ENCODE measurements at regions not wholly inside any gene's neighbourhood (a gene's known extent, or its start where the extent isn't known, plus 50 kb on each side); places are given as distances from the start of the nearest gene placed in this dataset.
"Not testable (repeated sequence)": the region's sequence is repeated elsewhere in the genome, so short reads cannot be mapped to it uniquely, and the experiment has no call there.

GRCh38 chr7:24171951-24172350 lies 112.0 kb upstream of the NPY start:
- DNase-seq; H3K27ac Mint-ChIP-seq; H3K9me3 Mint-ChIP-seq; H3K4me3 Mint-ChIP-seq; ATAC-seq; H3K4me1 Mint-ChIP-seq; H3K27me3 Mint-ChIP-seq; H3K36me3 Mint-ChIP-seq (ENCODE audit: low read depth): not testable (repeated sequence)

GRCh38 chr7:24172856-24173255 lies 111.1 kb upstream of the NPY start:
- no peaks in the 10 kb centered on the region for H3K36me3 Mint-ChIP-seq (ENCODE audit: low read depth)
- DNase-seq (no peak), ATAC-seq (no peak)
- H3K27ac Mint-ChIP-seq, result no peak overlapping the region
- H3K4me3 Mint-ChIP-seq, result no peak overlapping the region
- peaks cover 2% of the 10 kb centered on the region for H3K27me3 Mint-ChIP-seq
- H3K9me3 Mint-ChIP-seq, result no peaks in the 10 kb centered on the region
- no peaks in the 10 kb centered on the region for H3K4me1 Mint-ChIP-seq

GRCh38 chr7:24175603-24176002 lies 108.4 kb upstream of the NPY start:
- Mint-ChIP-seq H3K9me3 (no peaks in the 10 kb centered on the region), H3K27me3 (peaks cover 2% of the 10 kb centered on the region), H3K4me1 (no peaks in the 10 kb centered on the region), H3K27ac (no peak overlapping the region), H3K4me3 (no peak overlapping the region), H3K36me3 (ENCODE audit: low read depth) (no peaks in the 10 kb centered on the region)
- ATAC-seq (no peak), DNase-seq (no peak)

GRCh38 chr7:24178811-24179570 lies 105.0 kb upstream of the NPY start:
- Mint-ChIP-seq H3K4me3 (no peak overlapping the region), H3K27me3 (peaks cover 8% of the 10 kb centered on the region), H3K27ac (no peak overlapping the region), H3K36me3 (ENCODE audit: low read depth) (no peaks in the 10 kb centered on the region), H3K9me3 (no peaks in the 10 kb centered on the region), H3K4me1 (no peaks in the 10 kb centered on the region)
- DNase-seq (no peak), ATAC-seq (no peak)

- Mint-ChIP-seq H3K4me3 (no peak overlapping the region), H3K9me3 (peaks cover 7% of the 10 kb centered on the region), H3K27ac (no peak overlapping the region), H3K36me3 (ENCODE audit: low read depth) (peaks cover 2% of the 10 kb centered on the region), H3K27me3 (peaks cover 21% of the 10 kb centered on the region), H3K4me1 (no peaks in the 10 kb centered on the region)
- ATAC-seq (no peak), DNase-seq (no peak)
These were observed 92.6 kb upstream of the NPY start for GRCh38 chr7:24191362-24191761.

GRCh38 chr7:24192053-24192452 lies 91.9 kb upstream of the NPY start:
- no peak for DNase-seq
- Mint-ChIP-seq H3K27ac (no peak overlapping the region), H3K27me3 (peaks cover 19% of the 10 kb centered on the region), H3K4me3 (no peak overlapping the region), H3K9me3 (peaks cover 6% of the 10 kb centered on the region), H3K36me3 (ENCODE audit: low read depth) (peaks cover 2% of the 10 kb centered on the region), H3K4me1 (no peaks in the 10 kb centered on the region)
- no peak for ATAC-seq

- H3K4me3 Mint-ChIP-seq, result no peak overlapping the region
- H3K4me1 Mint-ChIP-seq, result no peaks in the 10 kb centered on the region
- peaks cover 16% of the 10 kb centered on the region for H3K27me3 Mint-ChIP-seq
- H3K36me3 Mint-ChIP-seq (ENCODE audit: low read depth), result no peaks in the 10 kb centered on the region
- no peak for DNase-seq
- ATAC-seq, result no peak
- H3K9me3 Mint-ChIP-seq, result no peaks in the 10 kb centered on the region
- H3K27ac Mint-ChIP-seq, result no peak overlapping the region
These were observed 91.3 kb upstream of the NPY start for GRCh38 chr7:24192691-24193090.

GRCh38 chr7:24197852-24198251 lies 86.1 kb upstream of the NPY start:
- Mint-ChIP-seq H3K27ac (no peak overlapping the region), H3K4me3 (no peak overlapping the region), H3K9me3 (no peaks in the 10 kb centered on the region), H3K36me3 (ENCODE audit: low read depth) (no peaks in the 10 kb centered on the region), H3K27me3 (peaks cover 3% of the 10 kb centered on the region), H3K4me1 (peaks cover 11% of the 10 kb centered on the region)
- ATAC-seq (no peak), DNase-seq (no peak)

GRCh38 chr7:24199978-24200377 lies 84.0 kb upstream of the NPY start:
- peak; percentile 59 for ATAC-seq
- no peak for DNase-seq
- H3K27me3 Mint-ChIP-seq, result peaks cover 3% of the 10 kb centered on the region
- H3K4me3 Mint-ChIP-seq, result no peak overlapping the region
- no peak overlapping the region for H3K27ac Mint-ChIP-seq
- H3K9me3 Mint-ChIP-seq, result no peaks in the 10 kb centered on the region
- no peaks in the 10 kb centered on the region for H3K36me3 Mint-ChIP-seq (ENCODE audit: low read depth)
- H3K4me1 Mint-ChIP-seq, result peaks cover 11% of the 10 kb centered on the region

GRCh38 chr7:24200407-24200966 lies 83.5 kb upstream of the NPY start:
- no peak overlapping the region for H3K4me3 Mint-ChIP-seq
- DNase-seq, result no peak
- ATAC-seq, result no peak
- H3K4me1 Mint-ChIP-seq, result peaks cover 11% of the 10 kb centered on the region
- no peaks in the 10 kb centered on the region for H3K9me3 Mint-ChIP-seq
- H3K36me3 Mint-ChIP-seq (ENCODE audit: low read depth), result no peaks in the 10 kb centered on the region
- H3K27me3 Mint-ChIP-seq, result peaks cover 3% of the 10 kb centered on the region
- H3K27ac Mint-ChIP-seq, result no peak overlapping the region

GRCh38 chr7:24201226-24201625 lies 82.8 kb upstream of the NPY start:
- no peak for ATAC-seq
- no peak for DNase-seq
- Mint-ChIP-seq H3K27ac (no peak overlapping the region), H3K9me3 (no peaks in the 10 kb centered on the region), H3K36me3 (ENCODE audit: low read depth) (no peaks in the 10 kb centered on the region), H3K4me3 (no peak overlapping the region), H3K4me1 (peaks cover 11% of the 10 kb centered on the region), H3K27me3 (peaks cover 3% of the 10 kb centered on the region)

GRCh38 chr7:24212073-24212472 lies 71.9 kb upstream of the NPY start:
- H3K36me3 Mint-ChIP-seq (ENCODE audit: low read depth), result no peaks in the 10 kb centered on the region
- H3K9me3 Mint-ChIP-seq, result no peaks in the 10 kb centered on the region
- H3K27me3 Mint-ChIP-seq, result peaks cover 6% of the 10 kb centered on the region
- no peaks in the 10 kb centered on the region for H3K4me1 Mint-ChIP-seq
- ATAC-seq, result no peak
- H3K4me3 Mint-ChIP-seq, result no peak overlapping the region
- DNase-seq, result no peak
- no peak overlapping the region for H3K27ac Mint-ChIP-seq

GRCh38 chr7:24213311-24213710 lies 70.7 kb upstream of the NPY start:
- H3K27ac Mint-ChIP-seq, result no peak overlapping the region
- no peaks in the 10 kb centered on the region for H3K4me1 Mint-ChIP-seq
- H3K9me3 Mint-ChIP-seq, result no peaks in the 10 kb centered on the region
- H3K4me3 Mint-ChIP-seq, result no peak overlapping the region
- DNase-seq (no peak), ATAC-seq (no peak)
- H3K36me3 Mint-ChIP-seq (ENCODE audit: low read depth), result no peaks in the 10 kb centered on the region
- H3K27me3 Mint-ChIP-seq, result peaks cover 8% of the 10 kb centered on the region

- no peaks in the 10 kb centered on the region for H3K36me3 Mint-ChIP-seq (ENCODE audit: low read depth)
- H3K4me1 Mint-ChIP-seq, result no peaks in the 10 kb centered on the region
- H3K27me3 Mint-ChIP-seq, result peaks cover 5% of the 10 kb centered on the region
- DNase-seq (no peak), ATAC-seq (no peak)
- no peaks in the 10 kb centered on the region for H3K9me3 Mint-ChIP-seq
- H3K27ac Mint-ChIP-seq, result no peak overlapping the region
- no peak overlapping the region for H3K4me3 Mint-ChIP-seq
These were observed 69.3 kb upstream of the NPY start for GRCh38 chr7:24214670-24215069.

GRCh38 chr7:24216576-24217125 lies 67.3 kb upstream of the NPY start:
- Mint-ChIP-seq H3K9me3 (no peaks in the 10 kb centered on the region), H3K27ac (no peak overlapping the region), H3K4me1 (no peaks in the 10 kb centered on the region), H3K36me3 (ENCODE audit: low read depth) (no peaks in the 10 kb centered on the region), H3K4me3 (no peak overlapping the region), H3K27me3 (peaks cover 5% of the 10 kb centered on the region)
- ATAC-seq (no peak), DNase-seq (no peak)

Measured in activated naive CD8-positive, alpha-beta T cell treated with anti-CD3 and anti-CD28 coated beads, Interleukin-2, amount 50 U/mL, for 24 hours (primary cell).